SK-N-SH treated with all-trans-retinoic acid at 6 μM for 48 hours (cell line): ENCODE measurements at regions not wholly inside any gene's neighbourhood (a gene's known extent, or its start where the extent isn't known, plus 50 kb on each side); places are given as distances from the start of the nearest gene placed in this dataset.

Experiments
- ATAC-seq: fragments of 200-7000 bp; cut with Tn5 transposase; 3 replicates; pipeline ENCODE4 v1.9.1; 2020; ENCODE audit warnings: mild to moderate bottlenecking, moderate library complexity
- ARNTL ChIP-seq: fragments of 450-650 bp; formaldehyde crosslinking; IDR thresholded peaks from 2 replicates; pipeline ENCODE4 v1.5.0; 2020; ENCODE audit warnings: low read depth, mild to moderate bottlenecking, moderate library complexity, borderline replicate concordance
- BACH2 ChIP-seq: fragments of 250-450 bp; sonication (Bioruptor Pico); IDR thresholded peaks from 2 replicates; pipeline ENCODE4 v1.9.0; 2021; ENCODE audit warnings: mild to moderate bottlenecking, borderline replicate concordance
- CSDC2 ChIP-seq: fragments of 250-450 bp; sonication (Bioruptor Pico); IDR thresholded peaks from 2 replicates; pipeline ENCODE4 v1.5.0; 2020; ENCODE audit warnings: mild to moderate bottlenecking, moderate library complexity
- CSRNP3 ChIP-seq: fragments of 250-450 bp; sonication (Bioruptor Pico); IDR thresholded peaks from 2 replicates; pipeline ENCODE4 v1.5.1; 2021; ENCODE audit warnings: mild to moderate bottlenecking, moderate library complexity
- ESRRG ChIP-seq: fragments of 250-450 bp; sonication (Bioruptor Pico); IDR thresholded peaks from 2 replicates; pipeline ENCODE4 v1.6.1; 2021; ENCODE audit warnings: mild to moderate bottlenecking
- GLIS3 ChIP-seq: fragments of 250-450 bp; sonication (Bioruptor Pico); IDR thresholded peaks from 2 replicates; pipeline ENCODE4 v1.5.0; 2020; ENCODE audit warnings: mild to moderate bottlenecking, moderate library complexity
- ISL1 ChIP-seq: fragments of 250-450 bp; sonication (Bioruptor Pico); IDR thresholded peaks from 2 replicates; pipeline ENCODE4 v2.1.2; 2022; ENCODE audit warnings: mild to moderate bottlenecking, moderate library complexity
- OSR1 ChIP-seq: fragments of 250-450 bp; sonication (Bioruptor Pico); IDR thresholded peaks from 2 replicates; pipeline ENCODE4 v1.8.0; 2022; ENCODE audit warnings: moderate library complexity, mild to moderate bottlenecking, inconsistent platforms
- PATZ1 ChIP-seq: fragments of 250-450 bp; sonication (Bioruptor Pico); IDR thresholded peaks from 2 replicates; pipeline ENCODE4 v1.8.0; 2020; ENCODE audit warnings: mild to moderate bottlenecking, moderate library complexity, borderline replicate concordance
- PPARA ChIP-seq: fragments of 250-450 bp; sonication (Bioruptor Pico); IDR thresholded peaks from 2 replicates; pipeline ENCODE4 v1.5.0; 2020; ENCODE audit warnings: mild to moderate bottlenecking, borderline replicate concordance
- RARB ChIP-seq: fragments of 250-450 bp; sonication (Bioruptor Pico); IDR thresholded peaks from 2 replicates; pipeline ENCODE4 v1.8.0; 2021; ENCODE audit warnings: mild to moderate bottlenecking, moderate library complexity
- SNAI2 ChIP-seq: fragments of 250-450 bp; sonication (Bioruptor Pico); IDR thresholded peaks from 2 replicates; pipeline ENCODE4 v1.5.0; 2020; ENCODE audit warnings: mild to moderate bottlenecking, moderate library complexity
- TCF4 ChIP-seq: fragments of 250-450 bp; sonication (Bioruptor Pico); IDR thresholded peaks from 2 replicates; pipeline ENCODE4 v1.8.0; 2021; ENCODE audit warnings: mild to moderate bottlenecking, moderate library complexity, borderline replicate concordance
- TSHZ2 ChIP-seq: fragments of 250-450 bp; sonication (Bioruptor Pico); IDR thresholded peaks from 2 replicates; pipeline ENCODE4 v1.5.0; 2020; ENCODE audit warnings: mild to moderate bottlenecking, moderate library complexity
- ZC3H10 ChIP-seq: fragments of 250-450 bp; sonication (Bioruptor Pico); IDR thresholded peaks from 2 replicates; pipeline ENCODE4 v1.5.1; 2021; ENCODE audit warnings: mild to moderate bottlenecking, moderate library complexity
- ZFP30 ChIP-seq: fragments of 450-650 bp; formaldehyde crosslinking; IDR thresholded peaks from 2 replicates; pipeline ENCODE4 v1.5.0; 2022; ENCODE audit warnings: mild to moderate bottlenecking, moderate library complexity
- ZNF565 ChIP-seq: fragments of 450-650 bp; formaldehyde crosslinking; conservative IDR thresholded peaks from 2 replicates; pipeline ENCODE4 v1.5.0; 2020; ENCODE audit warnings: low read depth, mild to moderate bottlenecking, moderate library complexity
- ZNF70 ChIP-seq: fragments of 450-650 bp; formaldehyde crosslinking; IDR thresholded peaks from 2 replicates; pipeline ENCODE4 v1.5.0; 2020; ENCODE audit warnings: mild to moderate bottlenecking, moderate library complexity
- ZNF8 ChIP-seq: fragments of 450-650 bp; formaldehyde crosslinking; IDR thresholded peaks from 2 replicates; pipeline ENCODE4 v1.5.0; 2020; ENCODE audit warnings: mild to moderate bottlenecking, moderate library complexity

GRCh38 chr4:187017147-187017546 is 293.5 kb upstream of the FAT1 start:
- ATAC-seq = no peak
- no peak for TF ChIP-seq TSHZ2 (CRISPR knock-in tag)
- TF ChIP-seq GLIS3 (CRISPR knock-in tag) = no peak

GRCh38 chr4:187019896-187020295 is 296.2 kb upstream of the FAT1 start:
- ATAC-seq = no peak
- TF ChIP-seq CSRNP3 (CRISPR knock-in tag) (no peak), ZNF70 (CRISPR knock-in tag) (no peak), RARB (CRISPR knock-in tag) (no peak), PATZ1 (CRISPR knock-in tag) (no peak), OSR1 (CRISPR knock-in tag) (no peak), ZNF8 (CRISPR knock-in tag) (no peak), TCF4 (CRISPR knock-in tag) (no peak), TSHZ2 (CRISPR knock-in tag) (no peak), CSDC2 (no peak), ARNTL (CRISPR knock-in tag) (no peak), ZFP30 (no peak), SNAI2 (CRISPR knock-in tag) (no peak), BACH2 (no peak), ISL1 (CRISPR knock-in tag) (no peak), ZNF565 (CRISPR knock-in tag) (no peak), ESRRG (CRISPR knock-in tag) (no peak)

GRCh38 chr4:187020676-187021075 is 297.0 kb upstream of the FAT1 start:
- ATAC-seq = no peak
- no peak for TF ChIP-seq TCF4 (CRISPR knock-in tag)
- no peak for TF ChIP-seq PATZ1 (CRISPR knock-in tag)
- TF ChIP-seq ZFP30 = no peak
- TF ChIP-seq ZC3H10 = no peak
- no peak for TF ChIP-seq ARNTL (CRISPR knock-in tag)
- TF ChIP-seq RARB (CRISPR knock-in tag) = no peak
- no peak for TF ChIP-seq CSDC2
- no peak for TF ChIP-seq PPARA (CRISPR knock-in tag)
